HCT116 (cell line): ENCODE measurements at regions not wholly inside any gene's neighbourhood (a gene's known extent, or its start where the extent isn't known, plus 50 kb on each side); places are given as distances from the start of the nearest gene placed in this dataset.
A peak's percentile ranks its signal among the peaks of the same experiment; 100 is the strongest.

ENCODE experiments used
- ATAC-seq: fragments of 200-7000 bp; cut with Tn5 transposase; 2 replicates; pipeline ENCODE4 v1.9.1; 2020; ENCODE audit warnings: mild to moderate bottlenecking, moderate library complexity
- BruUV-seq: library from RNA; stranded (reverse); fragments of 400-500 nt; replicated peaks from 2 replicates; lab custom pipeline; 2021; lab: Mats Ljungman, UMichigan
- CTCF ChIA-PET: fragments of 300-600 bp; sonication (Branson Sonifier 250); formaldehyde crosslinking; loops from one replicate; lab custom pipeline; 2021; ENCODE audit warnings: antibody characterized with exemption; lab: Charles Lee
- POLR2A ChIA-PET: fragments of 300-600, 350-600 bp; sonication (Branson Sonifier 250); formaldehyde crosslinking; loops from one replicate; lab custom pipeline; 2021; ENCODE audit warnings: antibody characterized with exemption; lab: Charles Lee
- RAD21 ChIA-PET, 2 experiments: fragments of 300-600 bp; sonication (Branson Sonifier 250); formaldehyde crosslinking; loops; one replicate each; lab custom pipeline; 2023; ENCODE audit warnings: low total read pairs in 2 of 2; ENCODE audit not compliant: uncharacterized antibody in 2 of 2, unreplicated experiment in 2 of 2, low non-redundant PET in 1 of 2; lab: Charles Lee
- DNase-seq: peaks from one replicate; pipeline ENCODE4 v3.0.0-alpha.2; 2010; ENCODE audit warnings: low read depth, low spot score
- H2AFZ ChIP-seq: fragments of 200-600 bp; shearing (Covaris generic), sonication (generic); 2 replicates; pipeline ENCODE4 v1.6.1; 2017; ENCODE audit warnings: low read depth, mixed run types, mixed read lengths, antibody characterized with exemption, low read length; ENCODE audit not compliant: poor library complexity, severe bottlenecking
- H3K27ac ChIP-seq: 2 replicates; pipeline ENCODE4 v1.5.1; 2012; ENCODE audit warnings: low read depth, low read length
- H3K27me3 ChIP-seq: fragments of 200-600 bp; sonication (generic); 2 replicates; pipeline ENCODE4 v1.6.1; 2016; ENCODE audit warnings: mixed run types, low read length, mixed read lengths; ENCODE audit not compliant: insufficient read depth
- H3K36me3 ChIP-seq, 2 experiments: fragments of 200-500 bp in 1 of 2; fragments of 200-600 bp in 1 of 2; sonication (Bioruptor generic) in 1 of 2; sonication (generic) in 1 of 2; 2 replicates each; pipeline versions ENCODE4 v1.5.1 to v1.6.1; 2014 to 2016; ENCODE audit warnings: low read length in 2 of 2, inconsistent platforms in 1 of 2, mixed read lengths in 1 of 2, mixed run types in 1 of 2; ENCODE audit not compliant: insufficient read depth in 2 of 2, control insufficient read depth in 1 of 2
- H3K4me1 ChIP-seq, 2 experiments: fragments of 200-600 bp in 1 of 2; sonication (generic) in 1 of 2; 2 replicates each; pipeline versions ENCODE4 v1.5.1 to v1.6.1; 2012 to 2017; ENCODE audit warnings: low read length in 2 of 2, inconsistent platforms in 1 of 2, mild to moderate bottlenecking in 1 of 2, mixed read lengths in 1 of 2, mixed run types in 1 of 2, moderate library complexity in 1 of 2; ENCODE audit not compliant: insufficient read depth in 2 of 2, control insufficient read depth in 1 of 2
- H3K4me2 ChIP-seq: fragments of 200-600 bp; sonication (generic); 2 replicates; pipeline ENCODE4 v1.6.1; 2017; ENCODE audit warnings: mixed run types, low read length, mixed read lengths
- H3K4me3 ChIP-seq, 2 experiments: fragments of 200-600 bp in 1 of 2; sonication (generic) in 1 of 2; replicated peaks in 1 of 2; 2 replicates each; pipeline ENCODE4 v1.5.1; 2011 to 2016; ENCODE audit warnings: low read length in 2 of 2, control low read depth in 1 of 2, low read depth in 1 of 2, mild to moderate bottlenecking in 1 of 2, mixed read lengths in 1 of 2, mixed run types in 1 of 2
- H3K79me2 ChIP-seq: fragments of 200-600 bp; sonication (generic); 2 replicates; pipeline ENCODE4 v1.6.1; 2017; ENCODE audit warnings: mild to moderate bottlenecking, mixed run types, low read length, moderate library complexity, mixed read lengths; ENCODE audit not compliant: insufficient read depth
- H3K9ac ChIP-seq: fragments of 200-600 bp; sonication (generic); 2 replicates; pipeline ENCODE4 v1.6.1; 2016; ENCODE audit warnings: low read length, mixed read lengths
- H3K9me2 ChIP-seq: fragments of 200-600 bp; sonication (generic), shearing (Covaris generic); 2 replicates; pipeline ENCODE4 v1.6.1; 2017; ENCODE audit warnings: mixed run types, mild to moderate bottlenecking, moderate library complexity; ENCODE audit not compliant: insufficient read depth
- H3K9me3 ChIP-seq, 2 experiments: fragments of 200-500 bp in 1 of 2; fragments of 200-600 bp in 1 of 2; sonication (Bioruptor generic) in 1 of 2; sonication (generic) in 1 of 2; 2 replicates each; pipeline ENCODE4 v1.6.1; 2014 to 2017; ENCODE audit warnings: low read length in 2 of 2, mixed read lengths in 2 of 2, inconsistent platforms in 1 of 2, low read depth in 1 of 2, mild to moderate bottlenecking in 1 of 2, mixed run types in 1 of 2, moderate library complexity in 1 of 2; ENCODE audit not compliant: control insufficient read depth in 1 of 2, insufficient read depth in 1 of 2
- H4K20me1 ChIP-seq: fragments of 200-600 bp; sonication (generic), shearing (Covaris generic); 2 replicates; pipeline ENCODE4 v1.6.1; 2017; ENCODE audit warnings: mixed run types, mild to moderate bottlenecking, moderate library complexity; ENCODE audit not compliant: insufficient read depth
- ATF3 ChIP-seq: IDR thresholded peaks from 2 replicates; pipeline ENCODE4 v1.6.1; 2012
- CTCF ChIP-seq, 3 experiments: fragments of 200-600 bp in 1 of 3; sonication (generic) in 1 of 3; IDR thresholded peaks in 2 of 3; conservative IDR thresholded peaks in 1 of 3; 2 replicates each; pipeline ENCODE4 v1.5.1; 2012 to 2017; ENCODE audit warnings: low read depth in 2 of 3, low read length in 2 of 3, antibody characterized with exemption in 1 of 3, borderline replicate concordance in 1 of 3, control low read depth in 1 of 3, mild to moderate bottlenecking in 1 of 3, mixed read lengths in 1 of 3, mixed run types in 1 of 3, moderate library complexity in 1 of 3; ENCODE audit not compliant: insufficient read depth in 1 of 3
- EZH2 ChIP-seq: fragments of 200-600 bp; sonication (generic); IDR thresholded peaks from 2 replicates; pipeline ENCODE4 v1.6.1; 2017; ENCODE audit warnings: antibody characterized with exemption, mixed run types
- EZH2phosphoT487 ChIP-seq: fragments of 200-600 bp; IDR thresholded peaks from 2 replicates; pipeline ENCODE4 v1.6.1; 2018; ENCODE audit warnings: antibody characterized with exemption, borderline replicate concordance
- POLR2A ChIP-seq: IDR thresholded peaks from 2 replicates; pipeline ENCODE4 v1.7.0; 2011; ENCODE audit warnings: borderline replicate concordance; ENCODE audit not compliant: insufficient read depth, insufficient read length; ENCODE audit errors: extremely low read depth
- REST ChIP-seq: IDR thresholded peaks from 2 replicates; pipeline ENCODE4 v1.6.1; 2012; ENCODE audit warnings: low read depth
- SIN3A ChIP-seq: IDR thresholded peaks from 2 replicates; pipeline ENCODE4 v1.6.1; 2012; ENCODE audit warnings: low read depth
- SRF ChIP-seq: IDR thresholded peaks from 2 replicates; pipeline ENCODE4 v1.6.1; 2012; ENCODE audit warnings: low read depth
- ZBTB33 ChIP-seq: IDR thresholded peaks from 2 replicates; pipeline ENCODE4 v1.6.1; 2011; ENCODE audit warnings: mild to moderate bottlenecking, low read length, moderate library complexity; ENCODE audit not compliant: insufficient replicate concordance; ENCODE audit errors: extremely low read depth
- intact Hi-C: fragments of 100-400 bp; cut with micrococcal nuclease; formaldehyde crosslinking; loops from 2 replicates; pipeline ENCODE4 v1.10.0; 2022
- TF ChIP-seq, protein P1 (sequence below): IDR thresholded peaks from 2 replicates; pipeline ENCODE4 v1.6.1; 2012

- H3K9me2 ChIP-seq: no peaks in the 10 kb centered on the region
- H3K79me2 ChIP-seq: no peaks in the 10 kb centered on the region
- H3K9me3 ChIP-seq: 0 out of 4 replicates have a peak, but pooled peaks cover 0 to 6% of the 10 kb centered on the region in 2 experiments
- no peak for TF ChIP-seq REST
- peak in 2 of 3 experiments; percentile 6 to 31; a peak in 1 of 6 replicates for TF ChIP-seq CTCF (IDR thresholded peaks at IDR 0.05 in 2 of 3, conservative IDR thresholded peaks at IDR 0.05 in 1 of 3; ENCODE audit: borderline replicate concordance in 1 of 3, insufficient read depth in 1 of 3, low read depth in 2 of 3, low read length in 2 of 3)
- no peak overlapping the region for H3K4me2 ChIP-seq
- no peak overlapping the region for H3K27ac ChIP-seq
- intact Hi-C loops: no loop called here
- ATAC-seq (no peak), DNase-seq (no peak)
- no peak overlapping the region for H3K9ac ChIP-seq
- no peak overlapping the region for H3K4me3 ChIP-seq
- no peak overlapping the region for H2AFZ ChIP-seq
- H3K27me3 ChIP-seq: no peaks in the 10 kb centered on the region
- ChIA-PET POLR2A (no interaction called here), RAD21 (no interaction called here), CTCF (no interaction called here)
- no peaks in the 10 kb centered on the region for H3K36me3 ChIP-seq
- BruUV-seq: no TSS peak
- no peaks in the 10 kb centered on the region for H4K20me1 ChIP-seq
- no peaks in the 10 kb centered on the region for H3K4me1 ChIP-seq
These were observed 990.3 kb upstream of the ZNF722 start for GRCh38 chr7:63008366-63008765.

GRCh38 chr7:63009771-63010170 lies 988.9 kb upstream of the ZNF722 start:
- H3K27ac ChIP-seq: no peak overlapping the region
- no peak overlapping the region for H3K9ac ChIP-seq
- BruUV-seq: no TSS peak
- no peaks in the 10 kb centered on the region for H3K9me2 ChIP-seq
- DNase-seq (no peak), ATAC-seq (no peak)
- no peaks in the 10 kb centered on the region for H3K27me3 ChIP-seq
- H3K79me2 ChIP-seq: no peaks in the 10 kb centered on the region
- no peak overlapping the region for H3K4me3 ChIP-seq
- ChIA-PET POLR2A (no interaction called here), CTCF (no interaction called here), RAD21 (no interaction called here)
- intact Hi-C loops: no loop called here
- H3K4me2 ChIP-seq: no peak overlapping the region
- H4K20me1 ChIP-seq: no peaks in the 10 kb centered on the region
- peaks cover 0 to 6% of the 10 kb centered on the region in 2 experiments; a peak in 1 of 4 replicates for H3K9me3 ChIP-seq
- no peaks in the 10 kb centered on the region for H3K36me3 ChIP-seq
- H2AFZ ChIP-seq: no peak overlapping the region
- TF ChIP-seq EZH2phosphoT487: no peak
- no peak for TF ChIP-seq ZBTB33
- TF ChIP-seq SIN3A: no peak
- TF ChIP-seq EZH2: no peak
- TF ChIP-seq, protein P1, sequence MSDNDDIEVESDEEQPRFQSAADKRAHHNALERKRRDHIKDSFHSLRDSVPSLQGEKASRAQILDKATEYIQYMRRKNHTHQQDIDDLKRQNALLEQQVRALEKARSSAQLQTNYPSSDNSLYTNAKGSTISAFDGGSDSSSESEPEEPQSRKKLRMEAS: no peak
- no peak for TF ChIP-seq SRF
- TF ChIP-seq ATF3: no peak
- TF ChIP-seq POLR2A: no peak
- no peaks in the 10 kb centered on the region for H3K4me1 ChIP-seq
